Esophagus muscularis mucosa (tissue), 4 donors: ENCODE measurements at regions not wholly inside any gene's neighbourhood (a gene's known extent, or its start where the extent isn't known, plus 50 kb on each side); places are given as distances from the start of the nearest gene placed in this dataset.

Experiments used
- DNase-seq: peaks from one replicate; pipeline ENCODE4 v3.0.0-alpha.2; 2017; ENCODE audit errors: extremely low spot score
- H3K27ac ChIP-seq, 4 donors: fragments of 200-600 bp; sonication (generic); replicated peaks in 1 of 4; 1 replicate in 3 of 4; 2 replicates in 1 of 4; pipeline ENCODE4 v1.5.1; 2016 to 2019; ENCODE audit warnings: mild to moderate bottlenecking in 1 of 4
- H3K27me3 ChIP-seq, 4 donors: fragments of 200-600 bp; sonication (generic); one replicate each; pipeline versions ENCODE4 v1.5.1 to v1.6.0; 2016 to 2019
- H3K36me3 ChIP-seq, 4 donors: fragments of 200-600 bp; sonication (generic); one replicate each; pipeline ENCODE4 v1.5.1; 2016 to 2019
- H3K4me1 ChIP-seq, 4 donors: fragments of 200-600 bp; sonication (generic); one replicate each; pipeline ENCODE4 v1.5.1; 2016 to 2019
- H3K4me3 ChIP-seq, 4 donors: fragments of 200-600 bp; sonication (generic); 1 replicate in 2 of 4; 2 replicates in 2 of 4; pipeline ENCODE4 v1.5.1; 2016 to 2019; ENCODE audit warnings: mild to moderate bottlenecking in 4 of 4, moderate library complexity in 1 of 4
- H3K9me3 ChIP-seq, 4 donors: fragments of 200-600 bp; sonication (generic); 1 replicate in 3 of 4; 2 replicates in 1 of 4; pipeline ENCODE4 v1.5.1; 2016 to 2019
- CTCF ChIP-seq, 3 experiments: fragments of 200-600 bp in 2 of 3; fragments of 450-650 bp in 1 of 3; sonication (generic) in 2 of 3; IDR thresholded peaks; one replicate each; pipeline ENCODE4 v1.5.1; 2017 to 2019; ENCODE audit warnings: antibody characterized with exemption in 3 of 3, mild to moderate bottlenecking in 2 of 3, moderate library complexity in 1 of 3
- EP300 ChIP-seq: sonication (generic); formaldehyde crosslinking; IDR thresholded peaks from one replicate; pipeline ENCODE4 v1.6.1; 2017; ENCODE audit warnings: antibody characterized with exemption
- POLR2A ChIP-seq: fragments of 450-650 bp; IDR thresholded peaks from one replicate; pipeline ENCODE4 v1.6.1; 2017; ENCODE audit warnings: antibody characterized with exemption, moderate library complexity, mild to moderate bottlenecking, low read depth
- POLR2AphosphoS5 ChIP-seq, 2 donors: sonication (generic); formaldehyde crosslinking; IDR thresholded peaks; one replicate each; pipeline ENCODE4 v1.6.1; 2017; ENCODE audit warnings: antibody characterized with exemption in 2 of 2
- WGBS: methylation state at CpG from one replicate; pipeline ENCODE4 v1.1.5; 2018; 5-methylcytosine and 5-hydroxymethylcytosine counted together
- intact Hi-C: fragments of 100-400 bp; cut with DNase I; formaldehyde crosslinking; loops from one replicate; pipeline ENCODE4 v1.15.1; 2023

- intact Hi-C loops = no loop called here
- TF ChIP-seq CTCF (IDR thresholded peaks at IDR 0.05) (no peak), EP300 (no peak), POLR2AphosphoS5 (IDR thresholded peaks at IDR 0.05) (no peak), POLR2A (no peak)
- Histone ChIP-seq H3K27me3 (peaks cover 0 to 59% (median 2%) of the 10 kb centered on the region in 4 donors), H3K4me3 (no peak overlapping the region), H3K27ac (no peak overlapping the region), H3K36me3 (no peaks in the 10 kb centered on the region), H3K9me3 (peaks cover 0 to 5% (median 2%) of the 10 kb centered on the region in 4 donors), H3K4me1 (no peaks in the 10 kb centered on the region)
- DNase-seq = peak; percentile 85
- WGBS = 68% methylated on average over 15 of the region's 20 CpGs
These were observed 846.2 kb downstream of the BRD1 start for GRCh38 chr22:48981371-48982061.

- H3K36me3 ChIP-seq = no peaks in the 10 kb centered on the region
- H3K9me3 ChIP-seq = peaks cover 0 to 5% (median 2%) of the 10 kb centered on the region in 4 donors
- no peaks in the 10 kb centered on the region for H3K4me1 ChIP-seq
- TF ChIP-seq POLR2AphosphoS5 (IDR thresholded peaks at IDR 0.05) = no peak
- TF ChIP-seq CTCF (IDR thresholded peaks at IDR 0.05) = no peak
- no peak for TF ChIP-seq POLR2A
- H3K27ac ChIP-seq = no peak overlapping the region
- DNase-seq = no peak
- H3K27me3 ChIP-seq = peaks cover 0 to 65% (median 2%) of the 10 kb centered on the region in 4 donors
- intact Hi-C loops = no loop called here
- WGBS = 71% methylated on average over 7 of the region's 10 CpGs
- H3K4me3 ChIP-seq = no peak overlapping the region
These were observed 846.8 kb downstream of the BRD1 start for GRCh38 chr22:48980918-48981317.

GRCh38 chr22:48980409-48980808 is 847.3 kb downstream of the BRD1 start:
- 87% methylated on average over 14 of the region's 14 CpGs for WGBS

GRCh38 chr22:48979482-48979881 is 848.2 kb downstream of the BRD1 start:
- whole genome bisulfite sequencing = 52% methylated on average over 4 of the region's 4 CpGs
- Histone ChIP-seq H3K27me3 (peaks cover 0 to 73% (median 2%) of the 10 kb centered on the region in 4 donors), H3K9me3 (peaks cover 0 to 5% (median 2%) of the 10 kb centered on the region in 4 donors), H3K27ac (no peak overlapping the region), H3K36me3 (no peaks in the 10 kb centered on the region), H3K4me3 (no peak overlapping the region), H3K4me1 (no peaks in the 10 kb centered on the region)
- DNase-seq = no peak
- TF ChIP-seq POLR2AphosphoS5 (IDR thresholded peaks at IDR 0.05) (no peak), CTCF (IDR thresholded peaks at IDR 0.05) (no peak), POLR2A (no peak), EP300 (no peak)
- intact Hi-C loops = no loop called here

More at GRCh38 chr22:48980409-48980808, 847.3 kb downstream of the BRD1 start:
- H3K4me1 ChIP-seq = no peaks in the 10 kb centered on the region
- H3K27ac ChIP-seq = no peak overlapping the region
- no peak for TF ChIP-seq CTCF (IDR thresholded peaks at IDR 0.05)
- no peak for TF ChIP-seq EP300
- TF ChIP-seq POLR2AphosphoS5 (IDR thresholded peaks at IDR 0.05) = no peak
- TF ChIP-seq POLR2A = no peak
- peaks cover 0 to 5% (median 2%) of the 10 kb centered on the region in 4 donors for H3K9me3 ChIP-seq
- no peak overlapping the region for H3K4me3 ChIP-seq
- peaks cover 0 to 69% (median 2%) of the 10 kb centered on the region in 4 donors for H3K27me3 ChIP-seq
- intact Hi-C loops = no loop called here
- no peaks in the 10 kb centered on the region for H3K36me3 ChIP-seq
- DNase-seq = peak; percentile 87
